NCI-H1105 treated with DMSO at 0.1 percent for 48 hours (cell line): ENCODE measurements at regions not wholly inside any gene's neighbourhood (a gene's known extent, or its start where the extent isn't known, plus 50 kb on each side); places are given as distances from the start of the nearest gene placed in this dataset.

Experiments
- DNase-seq: peaks from one replicate; lab custom pipeline; 2025; lab: John Stamatoyannopoulos, UW

DNA sequence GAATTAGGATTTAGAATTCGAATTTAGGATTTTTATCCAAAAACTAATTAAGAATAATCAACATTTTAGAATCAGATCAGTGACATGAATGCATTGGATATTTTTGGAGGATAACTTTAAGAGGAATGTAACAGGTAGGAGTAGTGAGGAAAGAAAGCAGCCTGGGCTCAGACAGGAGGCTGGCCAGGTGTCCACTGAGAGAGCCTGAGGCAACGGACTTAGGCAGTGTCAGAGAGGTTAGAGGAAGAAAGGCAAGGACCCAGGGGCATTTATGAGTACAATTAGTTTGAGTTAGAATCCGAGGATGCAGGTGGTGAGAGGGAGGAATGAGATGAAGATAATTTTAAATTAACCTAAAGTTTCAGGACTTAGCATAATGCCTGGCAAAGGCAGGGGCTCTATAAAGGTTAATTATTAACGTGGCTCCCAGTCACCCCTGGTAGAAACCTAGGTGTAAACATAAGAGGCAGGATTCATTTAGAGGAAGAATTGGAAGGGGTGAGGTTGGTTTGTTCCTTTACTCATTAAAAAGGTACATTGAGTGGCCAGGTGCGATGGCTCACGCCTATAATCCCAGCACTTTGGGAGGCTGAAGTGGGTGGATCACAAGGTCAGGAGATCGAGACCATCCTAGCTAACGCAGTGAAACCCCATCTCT is 507.1 kb downstream of the TMEM182 start:
- no peak for DNase-seq

DNA sequence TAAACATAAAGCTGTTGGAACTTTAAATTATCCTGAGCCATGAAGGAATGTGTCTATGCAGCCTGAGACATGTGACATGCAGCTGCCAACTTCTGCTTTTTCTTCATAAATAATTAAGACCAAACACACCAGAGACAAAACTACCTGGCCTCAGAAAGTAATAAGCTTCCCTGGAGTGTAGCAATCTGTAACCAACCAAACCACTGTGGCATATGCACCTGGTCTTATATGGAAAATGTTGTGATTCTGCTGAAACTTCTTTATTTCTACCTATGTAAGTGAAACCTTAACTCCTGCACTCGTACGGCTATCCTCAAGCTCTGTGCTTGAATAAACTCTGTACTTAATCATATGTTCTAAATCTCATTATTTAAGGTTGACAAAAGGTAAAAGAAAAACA is 515.0 kb downstream of the TMEM182 start:
- no peak for DNase-seq

DNA sequence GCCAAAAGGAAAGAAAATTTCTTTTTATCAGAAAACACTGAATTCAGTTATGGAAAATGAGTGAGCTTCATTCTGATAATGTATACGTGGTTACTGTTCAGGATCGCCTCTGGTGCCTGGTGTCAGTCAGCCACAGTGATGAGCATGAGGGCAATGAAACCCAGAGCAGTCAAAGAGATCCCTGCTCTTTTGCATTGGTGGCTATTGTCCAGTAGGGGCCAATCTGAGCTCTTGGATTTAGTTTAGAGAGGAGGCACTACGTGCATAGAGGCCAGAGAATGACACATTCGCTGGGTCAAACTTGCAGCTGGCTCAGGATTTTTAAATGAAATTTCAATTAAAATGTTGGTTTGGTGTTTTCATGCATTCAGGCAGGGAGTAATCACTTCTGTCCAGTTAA is 522.9 kb downstream of the TMEM182 start:
- no peak for DNase-seq

- DNase-seq, result no peak
Observed at GRCh38 chr2:103285354-103285753, 523.5 kb downstream of the TMEM182 start.

DNA sequence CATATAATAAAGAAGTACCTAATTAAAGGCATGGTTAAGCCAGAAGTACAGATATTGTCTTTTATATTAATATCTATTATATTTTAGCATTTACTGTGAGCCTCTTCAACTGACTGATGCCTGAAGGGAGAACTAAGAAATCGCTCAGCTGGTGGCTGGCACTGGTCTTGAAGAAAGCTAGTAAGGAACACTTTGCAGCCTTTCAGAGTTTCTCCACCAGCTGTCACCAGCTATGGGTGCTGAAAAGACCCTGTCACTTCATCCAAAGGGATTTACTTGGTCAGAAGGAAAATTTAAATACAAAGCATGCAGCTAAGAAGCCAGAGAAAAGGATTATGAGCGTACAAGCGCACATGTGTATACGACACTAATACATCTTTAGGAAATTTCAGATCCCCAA is 525.9 kb downstream of the TMEM182 start:
- DNase-seq, result no peak

DNA sequence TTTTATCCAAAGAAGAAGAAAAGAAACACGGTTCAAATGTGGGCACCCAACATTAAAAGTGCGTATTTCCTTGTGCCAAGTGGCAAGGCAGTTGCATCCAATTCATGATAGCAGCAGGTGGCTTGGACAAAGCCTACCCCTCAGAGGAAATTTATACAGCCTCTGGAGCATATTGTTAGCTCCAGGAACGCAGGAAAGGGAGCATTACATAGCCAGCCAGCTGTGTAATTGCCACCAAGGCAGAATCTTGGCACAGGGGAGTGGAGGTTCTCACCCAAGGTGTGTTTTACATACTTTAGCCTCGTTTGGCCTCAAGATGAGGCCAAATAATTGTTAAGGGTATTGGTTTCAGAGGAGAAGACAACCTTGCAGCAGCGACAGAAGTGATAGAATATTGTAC is 526.9 kb downstream of the TMEM182 start:
- DNase-seq, result no peak

GRCh38 chr2:103289105-103289725 is 527.4 kb downstream of the TMEM182 start:
- DNase-seq, result peak; percentile 11

DNA sequence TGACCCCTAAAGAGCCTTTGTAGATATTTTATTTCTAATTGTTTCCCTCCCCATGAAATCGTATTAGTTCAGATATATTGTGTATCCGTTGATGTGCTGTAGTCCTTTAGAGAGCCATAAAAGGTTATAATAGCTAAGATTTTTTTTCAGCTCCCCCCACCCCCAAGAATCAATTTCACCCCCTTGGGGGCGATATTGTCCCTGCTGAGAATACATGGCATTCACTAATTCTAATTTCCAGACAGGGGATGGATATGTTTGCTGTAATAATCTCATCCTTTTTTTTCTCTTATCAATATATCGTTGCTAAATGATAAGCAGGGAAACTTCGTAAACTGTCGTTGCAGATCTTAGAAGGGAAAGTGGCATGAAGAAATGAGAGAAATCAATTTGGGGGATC is 530.7 kb downstream of the TMEM182 start:
- DNase-seq, result no peak

DNA sequence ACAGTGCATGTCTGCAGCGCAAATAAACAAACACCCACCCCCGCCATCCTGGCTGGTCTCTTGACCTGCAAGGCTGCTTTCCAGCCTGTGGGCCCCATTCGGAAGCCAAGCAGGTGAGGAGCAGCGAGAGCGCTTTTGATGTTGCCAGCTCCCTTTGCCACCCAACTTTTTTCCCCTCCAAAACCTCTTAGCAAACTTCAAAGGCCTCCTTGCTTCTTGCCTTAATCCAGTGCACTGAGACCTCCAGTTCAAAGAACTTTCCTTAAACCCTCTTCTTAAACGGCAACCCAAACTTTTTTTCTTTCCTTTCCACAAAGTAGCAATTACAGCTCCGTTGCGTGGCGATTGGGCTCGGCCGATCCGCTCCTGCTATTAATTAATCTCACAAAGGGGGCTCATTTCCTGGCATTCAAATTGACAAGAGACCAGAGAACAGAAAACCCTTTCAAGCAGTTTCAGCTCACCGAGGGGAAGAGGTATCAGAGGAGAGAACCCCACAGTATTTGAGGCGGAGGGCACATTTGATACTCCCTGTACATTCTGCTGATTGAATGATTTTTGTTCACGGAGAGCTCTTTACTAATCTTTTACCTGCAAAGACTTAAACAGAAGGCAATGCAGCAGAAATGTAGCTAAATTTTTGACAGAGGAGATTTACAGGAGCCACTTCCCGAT is 531.4 kb downstream of the TMEM182 start:
- DNase-seq, result no peak

- no peak for DNase-seq
Observed at GRCh38 chr2:103293742-103294077, 531.9 kb downstream of the TMEM182 start.

- no peak for DNase-seq
Observed at GRCh38 chr2:103294420-103294819, 532.6 kb downstream of the TMEM182 start.

- DNase-seq, result no peak
Observed at GRCh38 chr2:103295591-103295990, 533.8 kb downstream of the TMEM182 start.

- no peak for DNase-seq
Observed at GRCh38 chr2:103324671-103325070, 562.8 kb downstream of the TMEM182 start.

DNA sequence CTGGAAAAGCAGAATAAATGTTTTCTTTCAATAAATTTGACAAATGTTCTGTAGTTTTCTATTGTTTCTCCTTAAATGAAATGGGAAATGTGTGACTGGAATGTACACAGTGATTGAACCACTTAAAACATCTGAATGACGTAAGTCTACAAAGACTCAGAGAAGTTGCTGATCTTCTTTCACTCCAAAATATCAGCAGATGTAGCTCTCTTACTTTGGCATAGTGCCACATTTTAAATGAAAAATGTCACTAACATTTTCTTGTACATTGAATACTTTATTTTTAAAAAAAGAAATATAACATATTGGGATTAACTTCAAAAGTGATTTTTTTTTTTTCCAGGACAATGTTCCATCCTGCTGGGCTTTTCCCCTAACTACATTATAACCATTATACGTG is 565.6 kb downstream of the TMEM182 start:
- DNase-seq, result no peak

DNA sequence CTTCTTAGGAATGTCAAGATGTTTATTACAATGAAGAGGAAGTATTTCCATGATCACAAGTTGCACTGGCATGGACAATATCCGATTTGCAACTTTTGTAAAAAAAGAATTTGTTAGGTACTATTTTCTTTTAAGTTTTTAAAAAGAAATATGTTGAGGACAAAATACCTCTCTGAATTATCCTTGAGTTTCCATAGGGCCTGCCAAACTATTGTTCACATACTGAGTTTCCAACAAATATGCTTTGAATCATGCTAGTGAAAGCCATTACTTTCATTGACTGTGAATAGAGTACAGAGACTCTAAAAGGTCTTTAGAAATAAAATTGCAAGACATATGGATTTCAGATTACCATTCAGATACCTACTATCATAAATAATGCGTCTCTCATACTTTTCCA is 566.1 kb downstream of the TMEM182 start:
- DNase-seq, result no peak

GRCh38 chr2:103335403-103335802 is 573.6 kb downstream of the TMEM182 start:
- no peak for DNase-seq

DNA sequence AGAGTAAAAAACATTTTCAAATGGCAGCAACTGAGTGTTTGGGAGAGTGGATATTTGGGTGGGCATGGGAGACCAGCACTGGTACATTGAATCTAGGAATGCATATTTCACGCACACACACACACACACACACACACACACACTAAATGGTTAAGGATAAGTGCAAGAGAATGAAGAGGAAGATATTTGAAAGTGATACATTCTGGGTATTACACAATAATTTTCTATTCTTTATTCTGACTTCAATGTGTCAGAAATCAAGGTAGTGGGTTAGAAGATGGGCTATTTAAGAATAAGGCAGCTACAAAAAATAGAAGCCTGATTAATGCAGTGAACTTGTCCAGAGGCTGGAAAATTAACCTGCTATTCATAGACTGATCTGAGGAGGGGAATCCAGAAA is 577.0 kb downstream of the TMEM182 start:
- no peak for DNase-seq

DNA sequence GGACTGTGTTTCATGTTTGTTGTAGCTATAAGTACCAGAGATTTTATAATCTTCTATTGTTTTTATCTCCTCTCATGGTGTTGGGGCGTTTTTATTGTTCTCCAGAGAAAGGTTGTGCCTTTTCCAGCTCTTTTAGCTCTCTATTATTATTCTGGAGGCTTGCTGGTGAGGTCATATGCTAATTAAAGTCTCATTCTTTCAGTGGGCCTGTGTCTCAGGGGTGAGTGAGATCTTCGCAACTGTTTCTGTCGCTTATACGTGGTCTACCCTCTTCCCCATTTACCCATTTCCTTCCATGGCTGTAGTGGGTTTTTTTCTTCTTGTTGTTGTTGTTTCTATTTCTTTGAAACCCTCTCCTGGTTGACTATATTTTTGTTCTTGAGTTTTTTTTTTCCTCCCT is 584.9 kb downstream of the TMEM182 start:
- DNase-seq, result no peak

DNA sequence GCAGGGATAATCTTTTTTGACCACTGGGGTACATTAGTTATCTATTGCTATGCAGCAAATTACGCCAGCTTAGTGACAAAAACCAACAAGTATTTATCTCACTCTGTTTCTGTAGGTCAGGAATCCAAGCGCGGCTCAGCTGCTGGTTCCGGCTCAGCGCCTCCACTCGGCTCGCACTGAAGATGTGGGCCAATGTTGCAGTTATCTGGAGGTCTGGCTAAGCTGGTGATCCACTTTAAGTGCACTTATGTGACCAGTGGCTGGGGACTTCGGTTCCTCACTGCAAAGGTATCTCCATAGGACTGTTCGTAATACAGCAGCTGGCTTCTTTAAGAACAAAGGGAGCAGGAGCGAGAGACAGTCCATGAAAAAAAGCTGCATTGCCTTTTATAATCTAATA is 591.9 kb downstream of the TMEM182 start:
- DNase-seq, result no peak

DNA sequence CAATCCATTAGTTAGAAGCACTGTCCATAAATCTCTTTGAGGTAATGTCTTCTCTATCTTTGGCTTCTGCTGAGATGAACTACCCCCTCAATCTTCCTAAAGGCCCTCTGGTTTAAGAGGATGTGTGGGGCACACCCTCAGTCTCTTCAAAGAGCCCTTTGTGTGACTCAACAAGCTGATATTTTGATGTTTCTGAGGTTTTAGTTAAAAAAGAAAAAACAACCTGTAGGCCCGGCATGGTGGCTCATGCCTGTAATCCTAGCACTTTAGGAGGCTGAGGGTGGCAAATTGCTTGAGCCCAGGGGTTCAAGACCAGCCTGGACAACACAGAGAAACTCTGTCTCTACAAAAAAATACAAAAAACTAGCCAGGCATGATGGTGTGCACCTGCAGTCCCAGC is 593.5 kb downstream of the TMEM182 start:
- no peak for DNase-seq

DNA sequence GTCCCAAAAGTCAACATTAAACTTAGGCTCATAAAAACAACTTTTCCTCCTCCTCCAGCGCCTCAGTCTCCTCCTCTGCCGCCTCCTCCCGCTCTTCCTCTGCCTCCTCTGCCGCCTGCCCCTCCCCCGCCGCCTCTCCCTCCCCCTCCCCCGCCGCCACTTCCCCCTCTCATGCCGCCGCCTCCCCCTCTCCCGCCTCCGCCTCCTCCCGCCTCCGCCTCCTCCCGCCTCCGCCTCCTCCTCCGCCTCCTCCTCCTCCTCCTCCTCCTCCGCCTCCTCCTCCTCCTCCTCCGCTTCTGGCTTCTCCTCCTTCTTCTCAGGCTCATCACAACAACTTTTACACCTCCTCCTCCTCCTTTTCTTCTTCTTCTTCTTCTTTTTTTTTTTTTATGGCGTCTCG is 599.9 kb downstream of the TMEM182 start:
- DNase-seq, result no peak

- no peak for DNase-seq
Observed at GRCh38 chr2:103363639-103364038, 601.8 kb downstream of the TMEM182 start.

GRCh38 chr2:103364177-103364576 is 602.3 kb downstream of the TMEM182 start:
- DNase-seq, result no peak

GRCh38 chr2:103365071-103365470 is 603.2 kb downstream of the TMEM182 start:
- DNase-seq, result no peak
